GM23248 (cell line): ENCODE measurements at regions not wholly inside any gene's neighbourhood (a gene's known extent, or its start where the extent isn't known, plus 50 kb on each side); places are given as distances from the start of the nearest gene placed in this dataset.

Source experiments
- EZH2 ChIP-seq: fragments of 200-600 bp; sonication (generic); IDR thresholded peaks from 2 replicates; pipeline ENCODE4 v1.6.1; 2018; ENCODE audit warnings: antibody characterized with exemption, mild to moderate bottlenecking; ENCODE audit not compliant: insufficient read depth, poor library complexity, severe bottlenecking
- EZH2phosphoT487 ChIP-seq: fragments of 200-600 bp; sonication (generic); IDR thresholded peaks from 2 replicates; pipeline ENCODE4 v1.6.1; 2018; ENCODE audit warnings: antibody characterized with exemption, moderate library complexity, mild to moderate bottlenecking, low read depth; ENCODE audit not compliant: insufficient read depth

GRCh38 chr14:43418324-43418723, 1088.8 kb downstream of the FSCB start:
- TF ChIP-seq EZH2 (no peak), EZH2phosphoT487 (no peak)
